NCI-H345 treated with DMSO at 0.1 percent for 48 hours (cell line): ENCODE measurements at regions not wholly inside any gene's neighbourhood (a gene's known extent, or its start where the extent isn't known, plus 50 kb on each side); places are given as distances from the start of the nearest gene placed in this dataset.
"Not testable (repeated sequence)": the region's sequence is repeated elsewhere in the genome, so short reads cannot be mapped to it uniquely, and the experiment has no call there.

Experiments used
- DNase-seq: peaks from one replicate; lab custom pipeline; 2025; ENCODE audit not compliant: unreplicated experiment; lab: John Stamatoyannopoulos, UW

DNA sequence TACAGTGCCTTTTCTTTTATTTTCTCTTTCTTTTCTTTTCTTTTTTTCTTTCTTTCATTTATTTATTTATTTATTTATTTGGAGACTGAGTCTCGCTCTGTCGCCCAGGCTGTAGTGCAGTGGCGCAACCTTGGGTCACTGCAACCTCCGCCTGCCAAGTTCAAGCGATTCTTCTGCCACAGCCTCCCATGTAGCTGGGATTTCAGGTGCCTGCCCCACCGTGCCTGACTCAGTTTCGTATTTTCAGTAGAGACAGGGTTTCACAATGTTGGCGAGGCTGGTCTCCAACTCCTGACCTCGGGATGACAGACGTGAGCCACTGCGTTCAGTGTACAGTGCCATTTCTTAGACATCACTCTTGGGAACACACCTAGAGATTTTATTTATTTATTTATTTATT, 110.0 kb upstream of the ANKRD30BL start:
- DNase-seq, result not testable (repeated sequence)

DNA sequence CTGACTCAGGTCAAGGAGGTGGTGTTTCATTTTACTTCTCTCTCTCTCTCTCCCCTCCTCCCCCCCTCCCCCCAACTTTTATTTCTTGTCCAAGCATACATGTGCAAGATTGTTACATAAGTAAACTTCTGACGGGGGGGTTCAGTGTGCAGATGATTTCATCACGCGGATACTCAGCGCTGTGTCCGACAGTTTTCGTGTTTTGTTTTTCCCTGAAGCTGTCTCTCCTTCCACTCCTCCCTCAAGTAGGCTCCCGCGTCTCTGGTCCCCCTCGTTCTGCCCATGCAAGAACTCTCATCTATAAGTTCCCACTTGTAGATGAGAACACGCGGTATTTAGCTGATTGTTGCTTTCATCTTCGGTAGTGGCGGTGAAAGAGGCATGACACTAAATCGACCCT, 111.0 kb upstream of the ANKRD30BL start:
- DNase-seq, result no peak

DNA sequence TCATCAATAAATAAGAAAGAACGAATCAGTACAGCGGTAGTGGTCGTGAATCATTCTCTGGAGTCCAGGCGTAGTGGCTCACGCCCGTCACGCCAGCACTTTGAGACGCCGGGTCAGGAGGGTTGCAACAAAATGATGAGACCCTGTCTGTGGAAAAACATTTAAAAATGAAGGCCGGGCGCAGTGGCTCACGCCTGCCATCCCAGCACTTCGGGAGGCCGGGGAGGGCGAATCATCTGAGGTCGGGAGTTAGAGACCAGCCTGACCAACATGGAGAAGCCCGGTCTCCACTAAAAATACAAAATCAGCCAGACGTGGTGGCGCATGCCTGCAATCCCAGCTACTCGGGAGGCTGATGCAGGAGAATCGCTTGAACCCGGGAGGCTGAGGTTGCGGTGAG, 111.8 kb upstream of the ANKRD30BL start:
- not testable (repeated sequence) for DNase-seq

DNA sequence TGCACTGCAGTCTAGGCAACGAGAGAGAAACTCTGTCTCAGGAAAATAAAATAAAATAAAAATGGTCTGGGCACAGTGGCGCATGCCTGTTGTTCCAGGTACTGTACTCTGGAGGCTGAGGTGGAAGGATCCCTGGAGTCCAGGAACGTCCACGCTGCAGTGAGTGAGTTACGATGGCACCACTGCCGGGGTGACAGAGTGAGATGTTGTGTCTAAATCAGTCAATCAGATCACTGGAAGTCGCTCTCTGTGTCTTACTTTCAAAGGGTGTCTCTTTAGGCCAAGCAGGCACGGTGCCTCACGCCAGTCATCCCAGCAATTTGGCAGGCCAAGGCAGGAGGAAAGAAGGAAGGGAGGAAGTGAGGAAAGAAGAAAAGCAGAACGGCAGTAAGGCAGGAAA, 112.2 kb upstream of the ANKRD30BL start:
- no peak for DNase-seq

DNA sequence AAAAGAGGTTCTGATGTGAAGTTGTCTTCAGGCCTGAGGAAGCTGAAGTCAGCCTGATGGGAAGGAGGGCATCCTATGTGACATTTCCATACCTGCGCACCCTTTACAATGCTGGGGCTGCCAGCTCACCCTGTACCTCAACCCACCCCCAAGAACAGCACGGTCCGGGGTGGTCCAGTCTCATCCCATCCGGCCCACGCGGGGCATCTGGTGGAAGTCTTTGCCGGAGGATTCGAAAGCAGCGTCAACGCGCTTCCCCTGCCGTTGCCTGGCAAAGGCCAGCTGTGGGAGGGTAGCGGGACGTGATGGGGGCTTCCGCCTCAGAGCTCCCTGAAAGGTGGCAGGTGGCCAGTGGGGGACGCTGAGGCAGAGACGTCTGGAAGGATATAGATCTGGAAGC, 113.6 kb upstream of the ANKRD30BL start:
- no peak for DNase-seq

DNA sequence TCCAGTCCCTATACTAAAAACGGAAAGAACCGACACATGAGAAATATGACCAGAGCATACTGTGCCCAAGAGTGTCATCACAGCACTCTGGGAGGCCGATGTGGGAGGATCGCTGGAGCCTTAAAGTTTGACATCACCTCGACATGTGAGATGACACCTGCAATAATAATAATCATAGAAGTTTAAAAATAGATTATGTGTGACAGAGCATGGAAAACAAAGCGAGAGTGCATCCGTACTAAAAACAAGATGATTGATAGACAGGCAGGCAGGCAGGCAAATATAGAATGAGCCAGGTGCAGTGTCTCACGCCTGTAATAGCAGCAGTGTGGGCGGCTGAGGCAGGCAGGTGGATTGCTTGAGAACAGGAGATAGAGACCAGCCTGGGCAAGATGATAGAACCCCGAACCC, 114.8 kb upstream of the ANKRD30BL start:
- DNase-seq, result no peak

DNA sequence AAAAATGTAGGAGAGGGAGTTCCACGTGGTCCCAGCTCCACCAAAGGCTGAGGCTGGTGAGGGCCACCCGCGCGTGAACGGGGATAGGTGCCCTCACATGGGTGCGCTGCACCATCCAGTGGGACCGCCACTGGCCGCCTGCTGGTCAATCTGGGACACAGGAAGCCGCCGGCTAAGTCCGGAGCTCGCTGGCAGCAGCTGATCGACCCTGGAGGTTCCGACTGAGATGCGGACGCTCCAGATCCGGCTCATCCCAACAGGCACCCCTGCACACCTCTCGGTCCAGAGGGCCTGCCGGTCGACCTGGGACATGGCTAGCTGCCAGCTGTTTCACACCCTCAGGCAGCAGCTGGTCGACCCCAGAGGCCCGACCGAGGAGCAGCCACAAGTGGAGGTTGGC, 116.5 kb upstream of the ANKRD30BL start:
- no peak for DNase-seq

DNA sequence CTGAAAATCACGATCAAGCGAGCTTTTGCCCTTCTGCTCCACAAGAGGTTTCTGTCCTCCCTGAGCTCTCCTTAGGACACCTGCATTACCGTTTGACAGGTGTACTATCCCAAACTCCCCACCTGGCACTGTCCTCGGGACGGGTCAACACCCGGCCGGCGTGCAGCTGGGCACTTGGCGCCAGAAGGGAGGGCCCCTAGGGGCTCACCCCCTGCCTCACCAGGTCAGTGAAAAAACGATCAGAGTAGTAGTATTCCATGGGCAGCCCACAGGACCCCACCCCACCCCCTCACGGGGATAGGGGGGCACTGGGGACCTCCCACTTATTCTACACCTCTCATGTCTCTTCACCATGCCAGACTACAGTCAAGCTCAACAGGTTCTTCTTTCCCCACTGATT, 117.6 kb upstream of the ANKRD30BL start:
- DNase-seq, result no peak

DNA sequence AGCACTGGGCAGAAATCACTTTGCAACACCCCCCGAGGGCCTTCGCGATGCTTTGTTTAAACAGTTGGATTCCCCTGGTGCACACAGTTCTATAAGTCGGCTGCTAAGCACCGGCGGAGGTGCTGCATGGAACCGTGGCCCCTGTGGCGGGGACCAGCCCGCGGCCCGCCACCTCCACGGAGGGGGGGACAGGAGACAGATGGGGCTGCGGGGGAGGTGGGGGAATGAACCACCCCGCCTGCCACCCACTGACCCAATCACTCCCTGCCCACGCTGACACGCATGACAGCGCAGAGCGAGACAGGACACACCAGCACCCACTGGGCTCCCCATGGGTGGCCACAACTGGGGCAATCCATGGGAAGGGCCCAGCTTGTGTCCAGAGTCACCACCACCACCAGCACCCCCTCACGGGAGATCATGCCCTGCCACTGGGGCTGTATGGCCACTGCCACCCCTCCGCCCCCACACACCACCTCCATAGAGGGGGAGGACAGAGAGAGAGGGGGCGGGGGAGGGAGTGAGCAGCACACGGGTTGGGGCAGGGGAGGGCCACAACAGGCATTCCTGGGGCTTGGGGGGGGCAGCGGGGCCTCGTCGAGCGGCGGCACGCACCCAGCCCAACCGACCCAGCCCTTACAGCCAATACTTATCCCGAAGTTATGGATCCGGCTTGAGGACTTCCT, 118.3 kb upstream of the ANKRD30BL start:
- DNase-seq, result no peak

DNA sequence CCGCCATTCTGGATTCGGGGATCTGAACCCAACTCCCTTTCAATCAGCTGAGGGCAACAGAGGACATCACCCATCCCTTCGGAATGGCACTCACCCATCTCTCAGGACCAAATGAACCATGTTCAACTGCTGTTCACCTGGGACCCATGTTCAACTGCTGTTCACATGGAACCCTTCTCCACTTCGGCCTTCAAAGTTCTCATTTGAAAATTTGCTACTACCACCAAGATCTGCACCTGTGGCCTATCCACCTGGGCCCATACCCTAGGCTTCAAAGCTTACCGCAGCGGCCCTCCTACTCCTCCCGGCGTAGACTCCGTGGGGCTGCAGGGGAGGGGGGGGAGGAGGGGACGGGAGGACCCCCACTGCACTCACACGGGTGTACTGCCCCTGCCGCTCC, 119.2 kb upstream of the ANKRD30BL start:
- DNase-seq, result no peak

DNA sequence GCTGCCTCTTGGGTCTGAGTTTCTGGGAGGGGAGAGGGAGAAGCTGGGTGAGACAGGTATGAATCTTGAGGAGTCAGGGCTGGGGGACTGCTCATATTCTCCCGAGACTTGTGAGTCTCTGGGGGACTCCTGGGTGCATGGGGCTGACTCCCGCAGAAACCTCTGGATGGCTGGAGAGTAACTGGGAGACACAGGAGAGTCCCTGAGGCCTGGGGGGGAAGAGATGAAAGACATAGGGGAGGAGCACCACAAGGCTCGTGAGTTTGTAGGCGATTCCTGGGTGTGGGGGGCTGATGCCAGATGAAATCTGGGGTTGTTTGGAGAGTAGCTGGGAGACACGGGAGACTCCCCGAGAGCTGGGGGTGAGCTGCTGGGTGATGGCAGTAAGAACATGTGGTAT, 120.4 kb upstream of the ANKRD30BL start:
- not testable (repeated sequence) for DNase-seq

DNA sequence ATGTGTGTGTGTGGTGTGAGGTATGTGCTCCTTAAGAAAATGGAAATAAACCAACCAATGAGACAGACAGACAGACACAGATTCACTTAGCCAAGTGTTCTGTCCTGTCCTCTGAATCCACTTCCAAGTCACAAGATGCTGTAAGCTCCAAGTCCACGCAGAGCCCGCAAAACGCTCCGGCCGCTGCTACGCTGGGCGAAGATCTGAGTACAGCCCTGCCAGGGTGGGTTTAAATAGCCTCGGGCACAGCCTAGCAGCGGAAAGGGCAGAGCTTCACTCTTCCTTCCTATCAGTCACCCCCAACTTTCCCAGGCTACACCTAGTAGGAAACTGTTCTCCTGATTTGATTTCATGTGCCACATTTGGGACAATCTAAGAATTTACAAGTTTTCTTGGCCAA, 121.2 kb upstream of the ANKRD30BL start:
- DNase-seq, result no peak

DNA sequence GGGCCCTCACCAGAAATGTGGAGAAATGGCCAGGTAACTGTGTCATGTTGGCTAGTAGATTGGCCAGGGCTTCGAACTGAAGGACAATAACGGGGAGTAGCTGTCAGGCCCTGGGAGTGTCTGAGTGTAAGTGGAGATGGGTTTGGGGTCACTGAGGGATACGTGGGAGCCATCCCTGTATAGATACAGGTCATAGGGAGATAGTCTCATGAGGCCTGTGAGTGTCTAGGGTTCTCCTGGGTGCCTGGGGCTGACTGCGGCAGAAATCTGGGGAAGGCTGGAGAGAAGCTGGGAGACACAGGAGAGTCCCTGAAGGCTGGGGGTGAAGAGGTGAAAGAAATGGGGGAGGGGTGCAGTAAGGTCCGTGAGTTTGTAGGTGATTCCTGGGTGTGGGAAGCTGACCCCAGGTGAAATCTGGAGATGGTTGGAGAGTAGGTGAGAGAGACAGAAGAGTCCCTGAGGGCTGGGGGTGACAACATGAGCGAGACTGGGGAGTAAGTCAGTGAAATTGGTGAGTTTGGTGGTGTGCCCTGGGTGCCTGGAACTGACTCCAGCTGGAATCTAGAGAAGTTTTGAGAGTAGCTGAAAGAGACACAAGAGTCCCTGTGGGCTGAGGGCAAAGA, 124.6 kb upstream of the ANKRD30BL start:
- not testable (repeated sequence) for DNase-seq

DNA sequence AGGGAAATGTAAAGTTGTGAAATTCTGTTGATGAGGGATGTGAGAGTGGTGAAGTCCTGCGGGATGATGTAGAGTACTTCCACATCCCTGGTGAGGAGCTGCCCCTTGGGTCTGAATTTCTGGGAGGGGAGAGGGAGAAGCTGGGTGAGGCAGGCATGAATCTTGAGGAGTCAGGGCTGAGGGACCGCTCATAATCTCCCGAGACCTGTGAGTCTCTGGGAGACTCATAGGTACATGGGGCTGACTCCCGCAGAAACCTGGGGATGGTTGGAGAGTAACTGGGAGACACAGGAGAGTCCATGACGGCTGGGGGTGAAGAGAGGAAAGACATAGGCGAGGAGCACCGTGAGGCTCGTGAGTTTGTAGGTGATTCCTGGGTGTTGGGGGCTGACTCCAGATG, 126.2 kb upstream of the ANKRD30BL start:
- not testable (repeated sequence) for DNase-seq

DNA sequence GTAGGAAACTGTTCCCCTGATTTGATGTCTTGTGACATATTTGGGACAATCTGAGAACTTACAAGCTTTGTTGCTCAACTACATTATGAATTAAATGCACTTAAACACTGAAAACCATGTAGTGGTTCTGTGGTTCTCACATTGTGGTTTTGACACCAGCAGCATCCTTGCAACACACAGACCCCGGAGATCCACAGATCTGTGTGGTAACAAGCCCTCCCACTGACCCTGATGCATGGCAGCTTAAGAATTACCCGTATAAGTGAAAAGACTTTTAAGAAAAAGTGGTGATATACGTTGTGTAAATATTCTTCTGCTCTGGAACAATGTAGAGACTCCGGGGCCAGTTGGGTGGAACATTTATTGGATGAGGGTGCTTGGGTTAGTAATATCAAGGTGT, 127.4 kb upstream of the ANKRD30BL start:
- DNase-seq, result not testable (repeated sequence)

DNA sequence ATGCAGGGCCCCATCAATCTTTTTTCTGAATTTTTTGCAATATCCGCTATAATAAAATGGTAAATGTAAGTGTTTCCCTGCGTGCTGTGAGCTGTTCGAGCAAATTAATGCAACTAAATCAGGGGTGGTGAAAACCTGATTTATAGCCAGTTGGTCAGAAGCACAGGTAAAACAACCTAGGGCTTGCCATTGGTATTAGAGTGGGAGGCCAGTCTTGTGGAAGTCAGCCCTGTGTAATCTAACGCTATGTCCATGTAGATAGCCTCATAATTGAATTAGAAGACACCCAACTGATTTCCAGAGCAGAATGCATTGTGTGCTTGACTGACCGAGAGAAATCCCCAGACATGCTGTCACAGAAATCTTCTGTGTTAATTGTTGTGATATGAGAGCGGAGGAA, 126.8 kb upstream of the GPR39 start:
- DNase-seq, result not testable (repeated sequence)

DNA sequence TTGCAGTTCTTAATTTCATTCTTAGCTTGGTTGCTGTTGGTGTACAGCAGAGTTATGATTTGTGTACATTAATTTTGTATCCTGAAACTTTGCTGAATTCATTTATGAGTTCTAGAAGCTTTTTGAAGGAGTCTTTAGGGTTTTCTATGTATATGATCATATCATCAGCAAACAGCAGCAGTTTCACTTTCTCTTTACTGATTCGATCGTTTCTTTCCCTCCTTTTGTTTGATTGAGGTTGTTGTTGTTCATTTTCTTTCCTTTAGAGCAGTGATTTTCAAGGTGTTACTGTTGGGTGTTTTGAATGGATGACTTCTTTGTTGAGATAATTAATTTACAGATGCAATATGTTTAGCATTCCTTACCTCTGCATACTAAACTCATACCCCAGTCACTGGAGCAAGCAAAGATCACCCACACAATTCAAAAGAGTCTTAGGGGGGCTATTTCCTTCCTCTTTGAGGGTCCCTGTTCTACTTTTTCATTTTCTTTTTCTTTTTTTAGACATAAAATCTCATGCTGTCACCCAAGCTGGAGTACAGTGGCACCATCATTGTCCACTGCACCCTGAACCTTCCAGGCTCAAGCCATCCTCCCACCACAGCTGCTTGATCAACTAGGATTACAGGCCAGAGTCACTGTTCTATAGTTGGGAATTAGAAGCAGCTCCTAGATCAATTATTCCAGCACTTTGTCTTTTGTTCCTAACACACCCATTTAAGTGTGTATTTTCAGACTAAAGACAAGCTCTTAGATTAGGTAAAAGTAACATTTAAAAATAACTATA, 115.8 kb upstream of the GPR39 start:
- DNase-seq, result not testable (repeated sequence)

DNA sequence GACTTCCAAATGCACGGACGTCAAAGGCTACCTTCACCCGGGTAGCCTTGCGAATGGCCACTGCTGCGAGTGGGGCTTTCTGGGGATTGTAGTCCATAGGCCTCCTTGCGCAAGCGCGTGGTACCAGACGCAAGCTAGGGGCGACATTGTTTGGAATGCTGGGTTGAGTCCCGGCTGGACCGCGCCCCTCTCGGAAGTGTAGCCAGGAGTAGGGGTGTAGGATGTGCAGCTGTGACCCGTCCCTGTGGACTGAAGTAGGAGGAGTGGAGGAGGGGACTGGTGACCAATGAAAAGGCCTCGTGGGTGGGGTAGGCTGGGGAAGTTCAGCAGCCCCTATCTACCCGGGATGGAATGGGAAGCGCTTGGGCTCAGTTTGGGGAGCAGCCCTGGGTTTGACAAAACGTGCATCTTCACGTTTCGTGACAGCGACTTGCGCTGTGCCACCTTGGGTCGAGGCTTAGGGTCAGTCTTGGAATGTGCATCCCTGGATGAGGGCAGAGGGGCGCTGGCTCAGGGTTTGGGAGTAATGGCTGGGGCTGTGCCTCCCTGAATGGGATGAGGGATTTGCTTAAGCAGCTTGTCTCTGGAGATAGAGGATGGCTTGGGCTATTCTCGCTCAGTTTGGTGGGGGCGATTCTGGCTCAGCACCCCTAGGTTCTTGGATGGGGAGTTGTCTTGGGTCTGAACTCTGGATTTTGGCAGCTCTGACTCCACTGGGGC, 111.8 kb upstream of the GPR39 start:
- DNase-seq, result not testable (repeated sequence)

DNA sequence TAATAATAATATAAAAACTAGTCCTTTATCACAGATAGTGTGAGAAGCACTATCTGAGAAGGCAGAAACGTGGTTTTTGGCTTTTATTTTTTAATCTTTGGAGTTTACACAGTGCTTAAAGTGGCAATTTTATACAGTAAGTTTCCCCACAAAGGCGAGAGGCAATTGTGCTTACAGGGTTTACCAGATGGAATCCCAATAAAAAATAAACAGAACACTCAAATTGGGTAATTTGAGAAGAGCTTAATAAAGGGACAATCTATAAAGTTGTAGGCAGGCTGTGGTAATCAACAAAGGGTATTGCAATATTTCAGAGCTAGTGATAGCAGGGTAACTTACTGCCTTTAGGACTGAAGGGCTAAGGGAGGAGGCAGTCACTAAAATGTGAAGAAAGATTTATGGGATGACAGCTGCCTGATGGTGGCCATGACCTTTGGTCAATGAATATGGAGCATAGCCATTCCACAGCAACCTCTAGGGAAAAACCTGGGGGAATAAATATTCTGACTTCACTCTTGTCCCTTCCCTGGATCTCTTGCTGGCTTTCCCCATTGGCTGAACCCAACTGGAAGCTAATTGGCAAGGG, 108.9 kb upstream of the GPR39 start:
- not testable (repeated sequence) for DNase-seq

DNA sequence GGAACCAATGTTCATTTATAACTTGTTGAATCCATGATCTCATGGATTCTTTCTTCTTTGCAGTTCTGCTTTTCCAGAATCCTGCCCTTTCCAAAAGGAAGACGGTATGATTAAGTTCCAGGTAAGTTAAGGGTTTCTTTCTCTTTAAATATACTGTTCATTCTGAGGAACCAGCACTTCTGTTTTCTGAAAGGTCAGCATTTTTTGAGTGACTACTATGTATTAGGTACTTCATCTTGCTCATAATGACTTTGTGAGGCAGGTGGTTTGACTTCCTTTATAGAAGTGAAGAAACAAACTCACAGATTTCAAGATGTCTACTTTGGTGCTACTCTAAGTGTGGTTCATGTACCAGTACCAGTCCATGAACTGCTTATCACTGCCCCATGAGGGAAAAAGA, 107.4 kb upstream of the GPR39 start:
- not testable (repeated sequence) for DNase-seq

DNA sequence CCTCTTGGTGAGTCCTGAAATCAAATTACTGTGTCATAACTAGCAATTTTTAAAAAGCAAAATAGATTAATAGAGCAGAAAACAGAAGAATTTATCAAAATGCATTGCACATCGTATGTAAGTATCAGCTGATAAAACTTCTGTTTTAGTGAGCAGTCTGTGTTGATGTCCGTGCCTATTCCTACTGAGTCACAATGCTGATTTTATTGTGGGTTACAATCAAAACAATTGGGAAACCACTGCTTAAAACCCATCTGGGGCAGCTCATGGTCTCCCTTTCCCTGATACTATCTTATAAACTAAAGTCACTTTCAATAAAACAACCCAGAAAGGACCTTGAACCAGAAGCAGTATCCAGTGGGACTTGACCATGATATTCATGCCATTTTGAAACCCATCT, 101.1 kb upstream of the GPR39 start:
- DNase-seq, result not testable (repeated sequence)
